Natural killer cell (primary cell): ENCODE measurements at regions not wholly inside any gene's neighbourhood (a gene's known extent, or its start where the extent isn't known, plus 50 kb on each side); places are given as distances from the start of the nearest gene placed in this dataset.

Source experiments
- ATAC-seq, 3 donors: fragments of 150-1000 bp in 2 of 3; fragments of 200-7000 bp in 1 of 3; cut with Tn5 transposase; 1 replicate in 1 of 3; 2 replicates in 2 of 3; pipeline ENCODE4 v1.10.0; 2021; ENCODE audit warnings: mild to moderate bottlenecking in 2 of 3, moderate library complexity in 2 of 3
- DNase-seq, 2 donors: peaks; one replicate each; pipeline versions ENCODE4 v3.0.0 to v3.0.0-alpha.2; 2013 to 2021; ENCODE audit warnings: mixed read lengths in 1 of 2
- H3K27ac ChIP-seq: one replicate; pipeline ENCODE4 v1.5.1; 2013; ENCODE audit warnings: mild to moderate bottlenecking, low read length
- H3K27me3 ChIP-seq: one replicate; pipeline ENCODE4 v1.6.1; 2013; ENCODE audit warnings: low read length; ENCODE audit not compliant: control insufficient read depth, insufficient read depth
- H3K36me3 ChIP-seq: one replicate; pipeline ENCODE4 v1.6.1; 2013; ENCODE audit warnings: low read length; ENCODE audit not compliant: control insufficient read depth, insufficient read depth
- H3K4me1 ChIP-seq: one replicate; pipeline ENCODE4 v1.6.1; 2013; ENCODE audit warnings: low read length; ENCODE audit not compliant: control insufficient read depth, insufficient read depth
- H3K4me3 ChIP-seq: one replicate; pipeline ENCODE4 v1.5.1; 2013; ENCODE audit warnings: low read length
- H3K9me3 ChIP-seq: one replicate; pipeline ENCODE4 v1.6.1; 2013; ENCODE audit warnings: low read length; ENCODE audit not compliant: control insufficient read depth, insufficient read depth
- H3K27ac Mint-ChIP-seq, 2 donors: one replicate each; pipeline ENCODE4 v1.8.0; 2022; ENCODE audit warnings: mild to moderate bottlenecking in 2 of 2, mixed read lengths in 2 of 2, moderate library complexity in 1 of 2
- H3K27me3 Mint-ChIP-seq, 2 donors: one replicate each; pipeline ENCODE4 v1.8.0; 2022; ENCODE audit warnings: low read depth in 2 of 2, mixed read lengths in 2 of 2
- H3K36me3 Mint-ChIP-seq: one replicate; pipeline ENCODE4 v1.8.0; 2022; ENCODE audit warnings: mixed read lengths
- H3K4me1 Mint-ChIP-seq, 2 donors: one replicate each; pipeline ENCODE4 v1.8.0; 2022; ENCODE audit warnings: mixed read lengths in 2 of 2
- H3K4me3 Mint-ChIP-seq: one replicate; pipeline ENCODE4 v1.8.0; 2022; ENCODE audit warnings: mild to moderate bottlenecking, moderate library complexity, mixed read lengths
- H3K9me3 Mint-ChIP-seq, 2 donors: one replicate each; pipeline ENCODE4 v1.8.0; 2022; ENCODE audit warnings: mixed read lengths in 2 of 2
- WGBS: methylation state at CpG from one replicate; pipeline ENCODE4 v1.1.7; 2013; ENCODE audit warnings: missing lambda C conversion rate; ENCODE audit not compliant: insufficient coverage; 5-methylcytosine and 5-hydroxymethylcytosine counted together
- intact Hi-C: fragments of 100-400 bp; cut with micrococcal nuclease; formaldehyde crosslinking; loops from one replicate; pipeline ENCODE4 v1.14.2; 2022
- TF ChIP-seq, protein P1 (sequence below): fragments of 200-600 bp; IDR thresholded peaks from one replicate; pipeline ENCODE4 v1.8.0; 2022; ENCODE audit warnings: antibody characterized with exemption

DNA sequence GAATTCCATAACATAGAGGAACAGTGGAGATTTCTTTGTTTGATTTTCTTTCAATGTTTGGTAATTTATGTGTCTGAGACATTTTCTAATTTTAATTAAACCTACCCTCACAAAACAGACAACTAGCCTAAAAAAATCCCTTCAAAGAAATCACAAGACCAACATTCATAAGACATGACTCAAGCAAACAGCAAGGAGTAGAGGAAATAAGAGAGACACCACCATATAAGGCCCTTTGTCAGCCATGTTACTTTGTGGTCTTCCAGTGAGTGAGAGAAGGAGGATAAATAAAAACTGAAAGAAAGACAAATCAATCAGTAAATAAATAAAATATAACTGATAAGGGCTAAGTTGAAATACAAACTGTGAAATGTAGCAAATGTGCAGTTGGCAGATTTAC is 830.8 kb upstream of the SLC39A10 start:
- H3K9me3 ChIP-seq: no peaks in the 10 kb centered on the region
- intact Hi-C loops: no loop called here
- TF ChIP-seq, protein P1, sequence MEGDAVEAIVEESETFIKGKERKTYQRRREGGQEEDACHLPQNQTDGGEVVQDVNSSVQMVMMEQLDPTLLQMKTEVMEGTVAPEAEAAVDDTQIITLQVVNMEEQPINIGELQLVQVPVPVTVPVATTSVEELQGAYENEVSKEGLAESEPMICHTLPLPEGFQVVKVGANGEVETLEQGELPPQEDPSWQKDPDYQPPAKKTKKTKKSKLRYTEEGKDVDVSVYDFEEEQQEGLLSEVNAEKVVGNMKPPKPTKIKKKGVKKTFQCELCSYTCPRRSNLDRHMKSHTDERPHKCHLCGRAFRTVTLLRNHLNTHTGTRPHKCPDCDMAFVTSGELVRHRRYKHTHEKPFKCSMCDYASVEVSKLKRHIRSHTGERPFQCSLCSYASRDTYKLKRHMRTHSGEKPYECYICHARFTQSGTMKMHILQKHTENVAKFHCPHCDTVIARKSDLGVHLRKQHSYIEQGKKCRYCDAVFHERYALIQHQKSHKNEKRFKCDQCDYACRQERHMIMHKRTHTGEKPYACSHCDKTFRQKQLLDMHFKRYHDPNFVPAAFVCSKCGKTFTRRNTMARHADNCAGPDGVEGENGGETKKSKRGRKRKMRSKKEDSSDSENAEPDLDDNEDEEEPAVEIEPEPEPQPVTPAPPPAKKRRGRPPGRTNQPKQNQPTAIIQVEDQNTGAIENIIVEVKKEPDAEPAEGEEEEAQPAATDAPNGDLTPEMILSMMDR: no peak
- no peak overlapping the region for H3K27ac Mint-ChIP-seq
- no peaks in the 10 kb centered on the region for H3K4me1 ChIP-seq
- H3K4me3 Mint-ChIP-seq: no peak overlapping the region
- no peak overlapping the region for H3K27ac ChIP-seq
- ATAC-seq (no peak), DNase-seq (no peak)
- no peaks in the 10 kb centered on the region for H3K4me1 Mint-ChIP-seq
- no peaks in the 10 kb centered on the region for H3K36me3 ChIP-seq
- H3K9me3 Mint-ChIP-seq: peaks cover 2% of the 10 kb centered on the region in 2 donors
- no peaks in the 10 kb centered on the region for H3K27me3 Mint-ChIP-seq
- H3K27me3 ChIP-seq: no peaks in the 10 kb centered on the region
- H3K36me3 Mint-ChIP-seq: no peaks in the 10 kb centered on the region
- H3K4me3 ChIP-seq: no peak overlapping the region

DNA sequence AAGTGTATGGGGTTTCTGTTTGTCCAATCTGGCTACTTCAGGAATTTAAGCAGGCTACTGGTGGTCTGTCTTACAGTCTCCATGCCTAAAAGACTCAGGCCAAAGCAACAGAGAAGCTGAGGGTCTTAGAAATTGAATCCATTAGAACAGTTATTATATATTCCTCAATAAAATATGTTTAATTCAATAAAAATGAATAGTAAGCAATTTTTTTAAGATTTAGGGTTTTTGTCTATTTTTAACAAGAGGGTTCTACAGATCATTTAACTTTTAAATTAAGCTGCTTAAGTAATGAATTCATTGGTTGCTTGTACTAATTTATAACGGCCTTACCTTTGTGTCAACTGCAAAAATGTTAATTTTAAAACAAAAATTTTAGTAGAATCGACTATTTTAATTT is 832.6 kb upstream of the SLC39A10 start:
- TF ChIP-seq, protein P1: no peak
- no peak overlapping the region for H3K27ac ChIP-seq
- no peaks in the 10 kb centered on the region for H3K36me3 ChIP-seq
- H3K4me3 ChIP-seq: no peak overlapping the region
- no peak overlapping the region for H3K27ac Mint-ChIP-seq
- no peaks in the 10 kb centered on the region for H3K27me3 ChIP-seq
- no peak overlapping the region for H3K4me3 Mint-ChIP-seq
- no peaks in the 10 kb centered on the region for H3K4me1 Mint-ChIP-seq
- intact Hi-C loops: no loop called here
- H3K36me3 Mint-ChIP-seq: no peaks in the 10 kb centered on the region
- H3K9me3 ChIP-seq: no peaks in the 10 kb centered on the region
- H3K9me3 Mint-ChIP-seq: peaks cover 2% of the 10 kb centered on the region in 2 donors
- no peaks in the 10 kb centered on the region for H3K27me3 Mint-ChIP-seq
- ATAC-seq: no peak
- WGBS: no CpG with 5 or more reads among the region's 2 CpGs
- no peak for DNase-seq
- H3K4me1 ChIP-seq: no peaks in the 10 kb centered on the region

DNA sequence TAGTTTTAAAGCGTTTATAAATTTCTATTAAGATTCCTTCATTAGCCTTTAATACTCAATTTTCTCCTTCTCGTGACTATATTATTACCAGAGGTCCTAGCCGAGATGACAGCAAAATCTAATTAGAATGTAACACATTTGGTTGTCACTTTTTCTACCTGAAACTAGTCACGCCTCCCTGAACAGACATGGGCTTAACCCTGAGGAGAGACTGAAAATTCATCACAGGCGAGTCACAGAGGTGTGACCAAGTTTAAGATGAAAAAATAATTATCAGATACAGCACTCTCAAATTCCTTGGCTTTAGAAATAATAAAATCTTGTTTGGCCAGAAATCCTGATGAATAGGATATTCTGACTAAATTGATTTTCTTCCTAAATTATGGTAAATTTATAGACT is 834.4 kb upstream of the SLC39A10 start:
- Mint-ChIP-seq H3K36me3 (no peaks in the 10 kb centered on the region), H3K27me3 (no peaks in the 10 kb centered on the region), H3K9me3 (peaks cover 2% of the 10 kb centered on the region in 2 donors), H3K4me3 (no peak overlapping the region), H3K27ac (no peak overlapping the region), H3K4me1 (no peaks in the 10 kb centered on the region)
- Histone ChIP-seq H3K4me1 (no peaks in the 10 kb centered on the region), H3K4me3 (no peak overlapping the region), H3K9me3 (no peaks in the 10 kb centered on the region), H3K27me3 (no peaks in the 10 kb centered on the region), H3K27ac (no peak overlapping the region), H3K36me3 (no peaks in the 10 kb centered on the region)
- no peak for DNase-seq
- WGBS: 90% methylated on average over 5 of the region's 5 CpGs
- intact Hi-C loops: no loop called here
- TF ChIP-seq, protein P1: no peak
- ATAC-seq: no peak

DNA sequence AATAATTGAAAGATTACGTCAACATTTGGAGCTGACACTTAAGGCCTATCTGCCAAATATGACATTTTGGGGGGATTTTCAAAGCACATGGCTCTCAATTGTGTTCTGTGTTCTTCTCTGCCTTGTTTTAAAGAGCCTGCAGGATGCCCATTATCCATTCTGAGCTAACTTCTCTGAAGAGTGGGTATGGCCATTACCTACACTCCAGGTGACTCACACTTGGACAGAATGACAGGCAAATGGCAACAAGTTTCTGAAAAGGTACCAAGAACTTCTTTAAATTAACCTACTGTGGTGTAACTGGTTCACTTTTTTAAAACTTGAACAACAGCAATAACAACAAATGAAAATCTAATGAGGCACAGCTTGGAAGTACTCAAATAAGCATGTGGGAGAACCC is 834.9 kb upstream of the SLC39A10 start:
- H3K36me3 Mint-ChIP-seq: no peaks in the 10 kb centered on the region
- 0% methylated on average over 1 of the region's 1 CpG for WGBS
- H3K9me3 ChIP-seq: no peaks in the 10 kb centered on the region
- no peaks in the 10 kb centered on the region for H3K27me3 Mint-ChIP-seq
- intact Hi-C loops: no loop called here
- no peaks in the 10 kb centered on the region for H3K4me1 Mint-ChIP-seq
- H3K27me3 ChIP-seq: no peaks in the 10 kb centered on the region
- no peak overlapping the region for H3K27ac ChIP-seq
- no peak for ATAC-seq
- H3K4me3 Mint-ChIP-seq: no peak overlapping the region
- no peak overlapping the region for H3K4me3 ChIP-seq
- H3K9me3 Mint-ChIP-seq: peaks cover 2 to 5% of the 10 kb centered on the region in 2 donors
- no peak overlapping the region for H3K27ac Mint-ChIP-seq
- no peaks in the 10 kb centered on the region for H3K36me3 ChIP-seq
- H3K4me1 ChIP-seq: no peaks in the 10 kb centered on the region
- TF ChIP-seq, protein P1: no peak
- no peak for DNase-seq
